Lower leg skin (tissue), 3 donors: ENCODE measurements at regions not wholly inside any gene's neighbourhood (a gene's known extent, or its start where the extent isn't known, plus 50 kb on each side); places are given as distances from the start of the nearest gene placed in this dataset.

ENCODE experiments used
- CTCF ChIP-seq, 3 donors: fragments of 450-650 bp; IDR thresholded peaks; one replicate each; pipeline ENCODE4 v1.5.1; 2016; ENCODE audit warnings: antibody characterized with exemption in 3 of 3, mild to moderate bottlenecking in 3 of 3, moderate library complexity in 2 of 3
- POLR2A ChIP-seq, 2 donors: fragments of 450-650 bp; IDR thresholded peaks; one replicate each; pipeline ENCODE4 v1.6.1; 2016 to 2017; ENCODE audit warnings: antibody characterized with exemption in 2 of 2, mild to moderate bottlenecking in 1 of 2, moderate library complexity in 1 of 2

GRCh38 chr16:55209626-55210025 lies 114.4 kb upstream of the IRX6 start:
- TF ChIP-seq POLR2A (IDR thresholded peaks at IDR 0.05) (no peak), CTCF (IDR thresholded peaks at IDR 0.05) (no peak)
